Pancreas (tissue), 10 donors: ENCODE measurements at regions not wholly inside any gene's neighbourhood (a gene's known extent, or its start where the extent isn't known, plus 50 kb on each side); places are given as distances from the start of the nearest gene placed in this dataset.

Source experiments
- ATAC-seq, 4 donors: fragments of 200-7000 bp; cut with Tn5 transposase; one replicate each; pipeline versions ENCODE4 v1.8.0 to v1.9.1; 2020; ENCODE audit warnings: mild to moderate bottlenecking in 4 of 4, moderate library complexity in 4 of 4
- DNase-seq, 6 donors: peaks; one replicate each; pipeline ENCODE4 v3.0.0-alpha.2; 2020
- FAIRE-seq: peaks from 2 replicates; lab custom pipeline; 2012; peaks lifted over from hg19 to GRCh38; lab: Jason Lieb, UNC
- H3K27ac ChIP-seq, 4 donors: fragments of 200-600 bp; sonication (generic); 1 replicate in 3 of 4; 2 replicates in 1 of 4; pipeline versions ENCODE4 v1.5.0 to v1.8.0; 2020
- H3K27me3 ChIP-seq, 4 donors: fragments of 200-600 bp; one replicate each; pipeline ENCODE4 v1.8.0; 2021
- H3K36me3 ChIP-seq, 3 donors: fragments of 200-600 bp; sonication (generic) in 1 of 3; one replicate each; pipeline versions ENCODE4 v1.5.0 to v1.8.0; 2020 to 2021
- H3K4me1 ChIP-seq, 3 donors: fragments of 200-600 bp; one replicate each; pipeline ENCODE4 v1.8.0; 2021
- H3K4me3 ChIP-seq, 4 donors: fragments of 200-600 bp; sonication (generic) in 2 of 4; one replicate each; pipeline versions ENCODE4 v1.5.0 to v1.8.0; 2020 to 2021
- H3K9me3 ChIP-seq, 4 donors: fragments of 200-600 bp; one replicate each; pipeline ENCODE4 v1.8.0; 2021
- WGBS, 2 donors: extraction: QIAGEN DNeasy Blood & Tissue Kit; methylation state at CpG; one replicate each; pipeline ENCODE4 v1.1.7; 2013; 5-methylcytosine and 5-hydroxymethylcytosine counted together
- intact Hi-C, 3 donors: fragments of 100-400 bp; cut with DNase I; formaldehyde crosslinking; loops; one replicate each; pipeline versions ENCODE4 v1.11.1 to v1.14.2; 2022
- TF ChIP-seq, protein P1 (sequence below), 4 donors: fragments of 200-600 bp; sonication (generic) in 3 of 4; IDR thresholded peaks; one replicate each; pipeline versions ENCODE4 v1.5.0 to v1.8.0; 2021; ENCODE audit warnings: antibody characterized with exemption in 4 of 4
- donor health status: healthy with polysubstance abuse.
- donor health status: DM: no; HTN: no; CAD: no; lungs with moderate emphysema.
- donor health status: DM: no; HTN: no; CAD: no.
- donor health status: control.
- donor health status: control.
- donor health status: Bipolar disorder and iron deficiency.
- donor health status: DM: yes; HTN: yes; CAD: no.
- donor health status: DM: no; HTN: no; CAD: no.
- donor health status: DM: no; HTN: no; CAD: no.
- donor health status: DM: yes; HTN: yes; CAD: no.

DNA sequence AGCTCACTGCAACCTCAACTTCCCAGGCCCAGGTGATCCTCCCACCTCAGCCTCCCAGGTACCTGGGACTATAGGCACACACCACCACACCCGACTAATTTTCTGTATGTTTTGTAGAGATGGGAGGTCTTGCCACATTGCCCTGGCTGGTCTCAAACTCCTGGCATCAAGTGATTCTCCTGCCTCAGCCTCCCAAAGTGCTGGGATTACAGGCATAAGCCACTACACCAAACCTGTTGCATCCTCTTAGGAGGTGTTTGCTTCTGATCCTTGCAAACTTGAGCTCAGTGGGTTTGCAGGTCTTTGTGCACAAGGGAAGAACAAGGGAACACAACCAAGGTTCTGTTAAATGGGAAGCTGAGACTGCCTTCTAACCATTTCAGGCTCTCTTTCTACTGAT is 184.6 kb downstream of the ARHGAP12 start:
- WGBS, 2 donors: 74 to 86% methylated on average over 1 of the region's 1 CpG
- FAIRE-seq (no peak), ATAC-seq (no peak), DNase-seq (no peak)
- no peaks in the 10 kb centered on the region for H3K27me3 ChIP-seq
- TF ChIP-seq, protein P1, sequence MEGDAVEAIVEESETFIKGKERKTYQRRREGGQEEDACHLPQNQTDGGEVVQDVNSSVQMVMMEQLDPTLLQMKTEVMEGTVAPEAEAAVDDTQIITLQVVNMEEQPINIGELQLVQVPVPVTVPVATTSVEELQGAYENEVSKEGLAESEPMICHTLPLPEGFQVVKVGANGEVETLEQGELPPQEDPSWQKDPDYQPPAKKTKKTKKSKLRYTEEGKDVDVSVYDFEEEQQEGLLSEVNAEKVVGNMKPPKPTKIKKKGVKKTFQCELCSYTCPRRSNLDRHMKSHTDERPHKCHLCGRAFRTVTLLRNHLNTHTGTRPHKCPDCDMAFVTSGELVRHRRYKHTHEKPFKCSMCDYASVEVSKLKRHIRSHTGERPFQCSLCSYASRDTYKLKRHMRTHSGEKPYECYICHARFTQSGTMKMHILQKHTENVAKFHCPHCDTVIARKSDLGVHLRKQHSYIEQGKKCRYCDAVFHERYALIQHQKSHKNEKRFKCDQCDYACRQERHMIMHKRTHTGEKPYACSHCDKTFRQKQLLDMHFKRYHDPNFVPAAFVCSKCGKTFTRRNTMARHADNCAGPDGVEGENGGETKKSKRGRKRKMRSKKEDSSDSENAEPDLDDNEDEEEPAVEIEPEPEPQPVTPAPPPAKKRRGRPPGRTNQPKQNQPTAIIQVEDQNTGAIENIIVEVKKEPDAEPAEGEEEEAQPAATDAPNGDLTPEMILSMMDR (IDR thresholded peaks at IDR 0.05): no peak
- intact Hi-C loops: no loop called here
- H3K27ac ChIP-seq: no peak overlapping the region
- no peaks in the 10 kb centered on the region for H3K36me3 ChIP-seq
- peaks cover 0 to 4% (median 0%) of the 10 kb centered on the region in 3 donors for H3K4me1 ChIP-seq
- H3K4me3 ChIP-seq: no peak overlapping the region
- no peaks in the 10 kb centered on the region for H3K9me3 ChIP-seq

- FAIRE-seq (no peak), ATAC-seq (no peak), DNase-seq (no peak)
- intact Hi-C loops: no loop called here
- no peaks in the 10 kb centered on the region for H3K36me3 ChIP-seq
- TF ChIP-seq, protein P1 (IDR thresholded peaks at IDR 0.05): no peak
- H3K27ac ChIP-seq: no peak overlapping the region
- H3K4me1 ChIP-seq: no peaks in the 10 kb centered on the region
- no peaks in the 10 kb centered on the region for H3K27me3 ChIP-seq
- no peaks in the 10 kb centered on the region for H3K9me3 ChIP-seq
- no peak overlapping the region for H3K4me3 ChIP-seq
- 92 to 100% methylated on average over 1 of the region's 1 CpG for WGBS, 2 donors
Measured at GRCh38 chr10:31742255-31742654, 186.4 kb downstream of the ARHGAP12 start.

DNA sequence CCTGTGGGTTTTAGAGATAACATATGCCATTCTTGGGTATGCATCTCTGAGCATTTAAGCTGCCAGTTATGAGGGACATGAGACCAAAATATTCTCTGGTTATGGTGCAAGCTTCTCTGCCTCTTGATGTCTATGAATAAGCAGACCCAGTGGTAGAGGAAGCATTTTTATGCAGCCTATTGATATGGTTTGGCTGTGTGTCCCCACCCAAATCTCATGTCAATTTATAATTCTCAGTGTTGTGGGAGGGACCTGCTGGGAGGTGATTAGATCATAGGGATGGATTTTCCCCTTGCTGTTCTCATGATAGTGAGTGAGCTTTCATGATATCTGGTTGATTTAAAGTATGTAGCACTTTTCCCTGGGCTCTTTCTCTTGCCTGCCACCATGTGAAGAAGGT is 187.2 kb downstream of the ARHGAP12 start:
- no peak for ATAC-seq
- Histone ChIP-seq H3K4me3 (no peak overlapping the region), H3K27ac (no peak overlapping the region), H3K4me1 (no peaks in the 10 kb centered on the region), H3K9me3 (no peaks in the 10 kb centered on the region), H3K36me3 (no peaks in the 10 kb centered on the region), H3K27me3 (no peaks in the 10 kb centered on the region)
- no peak for DNase-seq
- intact Hi-C loops: no loop called here
- FAIRE-seq: no peak
- TF ChIP-seq, protein P1 (IDR thresholded peaks at IDR 0.05): no peak

DNA sequence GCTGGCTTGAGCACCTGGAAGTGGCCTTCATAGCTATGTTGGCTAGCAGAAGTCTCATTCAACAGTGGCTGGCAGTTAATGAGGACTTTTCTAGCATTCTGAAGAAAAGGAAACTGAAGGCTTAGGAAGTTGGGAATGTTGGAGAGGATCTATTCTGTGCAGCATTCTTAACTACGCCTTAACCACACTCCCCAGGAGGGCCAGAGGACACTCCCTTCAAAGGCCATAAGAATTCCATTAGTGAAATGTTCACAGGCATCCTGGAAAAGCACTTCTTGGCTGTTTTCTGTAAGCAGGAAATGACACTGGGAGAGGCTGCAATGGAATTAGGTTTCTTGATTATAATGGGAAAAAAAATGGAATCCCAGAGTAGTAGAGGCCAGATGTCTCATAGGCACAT is 188.9 kb downstream of the ARHGAP12 start:
- no peak overlapping the region for H3K27ac ChIP-seq
- no peaks in the 10 kb centered on the region for H3K27me3 ChIP-seq
- FAIRE-seq (no peak), ATAC-seq (peak in 1 of 4 donors; percentile 26), DNase-seq (no peak)
- WGBS, 2 donors: 64 to 85% methylated on average over 1 of the region's 1 CpG
- intact Hi-C loops: no loop called here
- H3K9me3 ChIP-seq: no peaks in the 10 kb centered on the region
- no peaks in the 10 kb centered on the region for H3K36me3 ChIP-seq
- H3K4me3 ChIP-seq: no peak overlapping the region
- no peaks in the 10 kb centered on the region for H3K4me1 ChIP-seq
- TF ChIP-seq, protein P1 (IDR thresholded peaks at IDR 0.05): no peak

GRCh38 chr10:31739146-31739545 is 189.5 kb downstream of the ARHGAP12 start:
- no peak for FAIRE-seq
- no peak overlapping the region for H3K4me3 ChIP-seq
- no peak for DNase-seq
- intact Hi-C loops: no loop called here
- H3K9me3 ChIP-seq: no peaks in the 10 kb centered on the region
- H3K4me1 ChIP-seq: no peaks in the 10 kb centered on the region
- no peak for ATAC-seq
- no peak overlapping the region for H3K27ac ChIP-seq
- H3K27me3 ChIP-seq: no peaks in the 10 kb centered on the region
- WGBS, 2 donors: 79 to 91% methylated on average over 2 of the region's 2 CpGs
- TF ChIP-seq, protein P1 (IDR thresholded peaks at IDR 0.05): no peak
- no peaks in the 10 kb centered on the region for H3K36me3 ChIP-seq
